ENCODE measurements at regions not wholly inside any gene's neighbourhood (a gene's known extent, or its start where the extent isn't known, plus 50 kb on each side); places are given as distances from the start of the nearest gene placed in this dataset.
A peak's percentile ranks its signal among the peaks of the same experiment; 100 is the strongest.
"Not testable (repeated sequence)": the region's sequence is repeated elsewhere in the genome, so short reads cannot be mapped to it uniquely, and the experiment has no call there.

DNA sequence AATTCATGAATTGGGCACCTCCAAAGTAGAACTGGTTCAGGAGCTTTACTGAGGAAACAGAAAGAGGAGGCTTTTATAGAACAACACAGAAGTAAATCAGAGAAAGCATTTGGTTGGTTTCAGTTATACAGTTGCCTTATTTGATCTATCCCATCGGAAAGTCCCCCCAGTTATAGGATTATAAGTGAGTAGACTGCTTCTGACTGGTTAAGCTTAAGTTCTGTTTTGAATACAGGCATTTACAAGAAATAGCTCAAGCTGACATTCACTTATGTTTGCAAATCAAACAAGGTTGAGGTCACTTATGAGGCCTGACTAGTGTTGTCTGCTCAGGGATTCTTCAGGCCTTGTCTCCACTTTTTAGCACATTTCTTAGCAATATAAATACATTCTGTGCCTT is 857.4 kb downstream of the EFNB2 start:
- no peaks in the 10 kb centered on the region for H3K27me3 ChIP-seq (ENCODE audit: insufficient read depth, poor library complexity, severe bottlenecking)
- no peaks in the 10 kb centered on the region for H3K4me1 ChIP-seq (ENCODE audit: insufficient read depth, poor library complexity, severe bottlenecking)
- no peak for DNase-seq (ENCODE audit: low spot score)
- no peak overlapping the region for H3K27ac ChIP-seq (ENCODE audit: poor library complexity, severe bottlenecking)
- H3K4me3 ChIP-seq (ENCODE audit: severe bottlenecking), result no peak overlapping the region
- TF ChIP-seq, protein P1, sequence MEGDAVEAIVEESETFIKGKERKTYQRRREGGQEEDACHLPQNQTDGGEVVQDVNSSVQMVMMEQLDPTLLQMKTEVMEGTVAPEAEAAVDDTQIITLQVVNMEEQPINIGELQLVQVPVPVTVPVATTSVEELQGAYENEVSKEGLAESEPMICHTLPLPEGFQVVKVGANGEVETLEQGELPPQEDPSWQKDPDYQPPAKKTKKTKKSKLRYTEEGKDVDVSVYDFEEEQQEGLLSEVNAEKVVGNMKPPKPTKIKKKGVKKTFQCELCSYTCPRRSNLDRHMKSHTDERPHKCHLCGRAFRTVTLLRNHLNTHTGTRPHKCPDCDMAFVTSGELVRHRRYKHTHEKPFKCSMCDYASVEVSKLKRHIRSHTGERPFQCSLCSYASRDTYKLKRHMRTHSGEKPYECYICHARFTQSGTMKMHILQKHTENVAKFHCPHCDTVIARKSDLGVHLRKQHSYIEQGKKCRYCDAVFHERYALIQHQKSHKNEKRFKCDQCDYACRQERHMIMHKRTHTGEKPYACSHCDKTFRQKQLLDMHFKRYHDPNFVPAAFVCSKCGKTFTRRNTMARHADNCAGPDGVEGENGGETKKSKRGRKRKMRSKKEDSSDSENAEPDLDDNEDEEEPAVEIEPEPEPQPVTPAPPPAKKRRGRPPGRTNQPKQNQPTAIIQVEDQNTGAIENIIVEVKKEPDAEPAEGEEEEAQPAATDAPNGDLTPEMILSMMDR (IDR thresholded peaks at IDR 0.05; ENCODE audit: poor library complexity, severe bottlenecking), result no peak
- no peaks in the 10 kb centered on the region for H3K9me3 ChIP-seq (ENCODE audit: severe bottlenecking)
- H3K36me3 ChIP-seq (ENCODE audit: low read depth), result no peaks in the 10 kb centered on the region
- ATAC-seq (ENCODE audit: low read depth), result no peak

DNA sequence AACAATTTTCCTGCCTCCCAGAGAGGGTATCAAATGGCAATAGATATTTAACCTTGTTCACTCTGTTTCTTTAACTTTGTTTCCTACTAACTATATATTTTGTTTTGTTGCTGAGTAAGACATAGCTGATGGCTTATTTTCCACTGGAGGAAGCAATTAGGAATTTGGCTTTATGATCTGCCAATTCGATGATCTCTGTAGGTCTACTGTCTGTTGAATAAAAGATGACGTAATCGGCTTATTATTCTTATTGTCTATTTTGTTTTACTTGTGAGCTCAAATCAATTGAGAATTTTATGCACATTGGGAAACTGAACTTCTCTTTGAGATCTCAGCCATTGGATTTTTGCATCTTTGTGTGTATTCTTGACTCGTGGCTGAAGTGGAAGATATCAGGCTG is 862.6 kb downstream of the EFNB2 start:
- no peaks in the 10 kb centered on the region for H3K4me1 ChIP-seq (ENCODE audit: insufficient read depth, poor library complexity, severe bottlenecking)
- H3K27me3 ChIP-seq (ENCODE audit: insufficient read depth, poor library complexity, severe bottlenecking), result no peaks in the 10 kb centered on the region
- H3K27ac ChIP-seq (ENCODE audit: poor library complexity, severe bottlenecking), result no peak overlapping the region
- H3K4me3 ChIP-seq (ENCODE audit: severe bottlenecking), result no peak overlapping the region
- ATAC-seq (ENCODE audit: low read depth) (no peak), DNase-seq (ENCODE audit: low spot score) (no peak)
- no peaks in the 10 kb centered on the region for H3K36me3 ChIP-seq (ENCODE audit: low read depth)
- TF ChIP-seq, protein P1 (IDR thresholded peaks at IDR 0.05; ENCODE audit: poor library complexity, severe bottlenecking), result no peak
- no peaks in the 10 kb centered on the region for H3K9me3 ChIP-seq (ENCODE audit: severe bottlenecking)

DNA sequence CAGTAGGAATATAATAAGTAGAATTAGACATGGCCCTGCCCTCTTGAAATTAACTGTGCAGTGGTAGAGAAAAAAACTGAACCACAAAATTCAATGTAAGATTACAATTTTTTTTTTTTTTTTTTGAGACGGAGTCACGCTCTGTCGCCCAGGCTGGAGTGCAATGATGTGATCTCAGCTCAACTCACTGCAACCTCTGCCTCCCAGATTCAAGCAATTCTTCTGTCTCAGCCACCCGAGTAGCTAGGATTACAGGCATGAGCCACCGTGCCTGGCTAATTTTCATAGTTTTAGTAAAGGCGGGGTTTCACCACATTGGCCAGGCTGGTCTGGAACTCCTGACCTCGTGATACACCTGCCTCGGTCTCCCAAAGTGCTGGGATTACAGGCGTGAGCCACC is 864.3 kb downstream of the EFNB2 start:
- H3K27me3 ChIP-seq (ENCODE audit: insufficient read depth, poor library complexity, severe bottlenecking); H3K27ac ChIP-seq (ENCODE audit: poor library complexity, severe bottlenecking); ATAC-seq (ENCODE audit: low read depth); H3K4me1 ChIP-seq (ENCODE audit: insufficient read depth, poor library complexity, severe bottlenecking); H3K9me3 ChIP-seq (ENCODE audit: severe bottlenecking); DNase-seq (ENCODE audit: low spot score); H3K36me3 ChIP-seq (ENCODE audit: low read depth); H3K4me3 ChIP-seq (ENCODE audit: severe bottlenecking): not testable (repeated sequence)

DNA sequence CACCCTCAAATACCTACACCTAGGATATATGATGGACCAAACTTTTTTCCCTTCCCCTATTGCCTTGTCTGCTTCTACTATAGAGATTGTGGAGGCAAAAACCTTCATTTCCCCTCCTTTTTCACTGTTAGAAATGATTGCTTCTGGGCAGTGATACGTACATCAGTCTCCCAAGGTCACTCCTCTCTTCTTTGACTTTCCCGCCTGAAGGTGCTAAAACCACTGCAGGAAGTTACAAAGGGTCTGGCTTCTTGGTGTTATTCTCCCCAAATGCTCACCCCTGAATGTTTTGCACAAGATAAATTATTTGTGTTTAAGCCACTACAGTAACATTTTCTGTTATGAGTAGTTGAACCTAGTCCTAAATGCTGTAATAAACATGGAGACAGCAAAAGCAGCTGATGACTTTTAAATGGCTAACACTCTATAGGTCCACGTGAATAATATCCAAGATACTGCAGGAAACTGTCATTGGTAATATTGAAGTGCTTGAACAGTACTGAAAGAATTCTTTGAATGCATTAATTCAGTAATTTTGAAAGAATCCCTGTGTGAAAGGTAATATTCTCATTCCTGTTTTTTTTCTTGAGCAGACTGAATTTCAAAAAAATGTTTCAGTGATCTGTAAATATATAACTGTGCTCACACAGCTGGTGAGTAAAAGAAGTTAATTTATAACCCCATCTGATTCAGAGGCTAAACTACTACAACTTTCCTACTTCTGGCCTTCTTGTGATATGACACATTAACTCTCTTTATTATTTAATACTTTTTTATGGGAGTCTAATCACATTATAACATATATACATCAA is 865.1 kb downstream of the EFNB2 start:
- TF ChIP-seq, protein P1 (IDR thresholded peaks at IDR 0.05; ENCODE audit: poor library complexity, severe bottlenecking), result no peak
- Histone ChIP-seq H3K36me3 (ENCODE audit: low read depth) (no peaks in the 10 kb centered on the region), H3K4me1 (ENCODE audit: insufficient read depth, poor library complexity, severe bottlenecking) (peaks cover 4% of the 10 kb centered on the region), H3K27ac (ENCODE audit: poor library complexity, severe bottlenecking) (no peak overlapping the region), H3K27me3 (ENCODE audit: insufficient read depth, poor library complexity, severe bottlenecking) (no peaks in the 10 kb centered on the region), H3K4me3 (ENCODE audit: severe bottlenecking) (no peak overlapping the region), H3K9me3 (ENCODE audit: severe bottlenecking) (no peaks in the 10 kb centered on the region)
- DNase-seq (ENCODE audit: low spot score), result no peak
- no peak for ATAC-seq (ENCODE audit: low read depth)

DNA sequence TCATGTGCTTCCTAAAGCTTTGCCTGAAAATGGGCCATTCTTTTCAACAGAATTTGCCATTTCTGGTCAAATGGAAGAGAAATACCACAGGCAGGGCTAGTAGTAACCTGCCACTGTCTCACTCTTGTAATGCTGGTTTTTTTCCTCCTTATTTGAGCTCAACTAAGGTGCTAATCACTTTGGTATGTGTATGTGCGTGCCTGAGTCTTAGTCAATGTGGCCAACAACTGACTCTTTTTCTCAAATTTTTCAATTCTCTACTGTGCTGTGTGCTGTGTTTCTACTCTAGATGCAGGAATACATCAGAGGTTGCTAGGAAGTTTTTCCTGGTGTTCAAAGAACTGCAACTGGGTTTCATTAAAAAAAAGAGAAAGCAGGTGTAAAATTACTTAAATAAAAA is 870.2 kb downstream of the EFNB2 start:
- ATAC-seq (ENCODE audit: low read depth), result peak; percentile 100
- TF ChIP-seq, protein P1 (IDR thresholded peaks at IDR 0.05; ENCODE audit: poor library complexity, severe bottlenecking), result no peak

More for the DNA sequence above, 870.2 kb downstream of the EFNB2 start:
- Histone ChIP-seq H3K9me3 (ENCODE audit: severe bottlenecking) (no peaks in the 10 kb centered on the region), H3K36me3 (ENCODE audit: low read depth) (no peaks in the 10 kb centered on the region), H3K4me3 (ENCODE audit: severe bottlenecking) (no peak overlapping the region), H3K27me3 (ENCODE audit: insufficient read depth, poor library complexity, severe bottlenecking) (no peaks in the 10 kb centered on the region), H3K27ac (ENCODE audit: poor library complexity, severe bottlenecking) (peak overlapping the region; percentile 70), H3K4me1 (ENCODE audit: insufficient read depth, poor library complexity, severe bottlenecking) (peaks cover 14% of the 10 kb centered on the region)
- DNase-seq (ENCODE audit: low spot score), result no peak

Data from RWPE2 (cell line).